GM19239 (cell line): ENCODE measurements at regions not wholly inside any gene's neighbourhood (a gene's known extent, or its start where the extent isn't known, plus 50 kb on each side); places are given as distances from the start of the nearest gene placed in this dataset.

Source experiments
- DNase-seq: peaks from one replicate; pipeline ENCODE4 v3.0.0; 2011; ENCODE audit warnings: low spot score; ENCODE audit not compliant: insufficient read length
- FAIRE-seq: peaks from 2 replicates; lab custom pipeline; 2011; peaks lifted over from hg19 to GRCh38; lab: Jason Lieb, UNC

GRCh38 chr14:84750763-84751554 lies 779.0 kb upstream of the FLRT2 start:
- FAIRE-seq (no peak), DNase-seq (no peak)

DNA sequence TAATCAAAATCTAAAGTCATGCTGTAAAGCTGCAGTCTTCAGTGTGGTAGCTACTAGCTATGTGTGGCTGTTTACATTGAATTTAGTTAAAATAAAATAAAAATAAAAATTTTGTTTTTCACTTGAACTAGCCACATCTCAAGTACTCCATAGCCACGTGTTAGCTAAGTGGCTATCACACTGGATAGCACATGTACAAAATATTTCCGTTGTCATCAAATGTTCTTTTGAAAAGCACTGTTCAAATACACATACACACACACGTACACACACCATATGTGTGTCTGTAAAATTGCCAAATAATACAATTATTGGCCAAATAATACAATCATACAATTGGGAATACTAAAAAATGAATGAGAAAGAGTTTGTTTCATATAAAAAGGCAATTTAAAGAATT lies 778.2 kb upstream of the FLRT2 start:
- DNase-seq (no peak), FAIRE-seq (no peak)

DNA sequence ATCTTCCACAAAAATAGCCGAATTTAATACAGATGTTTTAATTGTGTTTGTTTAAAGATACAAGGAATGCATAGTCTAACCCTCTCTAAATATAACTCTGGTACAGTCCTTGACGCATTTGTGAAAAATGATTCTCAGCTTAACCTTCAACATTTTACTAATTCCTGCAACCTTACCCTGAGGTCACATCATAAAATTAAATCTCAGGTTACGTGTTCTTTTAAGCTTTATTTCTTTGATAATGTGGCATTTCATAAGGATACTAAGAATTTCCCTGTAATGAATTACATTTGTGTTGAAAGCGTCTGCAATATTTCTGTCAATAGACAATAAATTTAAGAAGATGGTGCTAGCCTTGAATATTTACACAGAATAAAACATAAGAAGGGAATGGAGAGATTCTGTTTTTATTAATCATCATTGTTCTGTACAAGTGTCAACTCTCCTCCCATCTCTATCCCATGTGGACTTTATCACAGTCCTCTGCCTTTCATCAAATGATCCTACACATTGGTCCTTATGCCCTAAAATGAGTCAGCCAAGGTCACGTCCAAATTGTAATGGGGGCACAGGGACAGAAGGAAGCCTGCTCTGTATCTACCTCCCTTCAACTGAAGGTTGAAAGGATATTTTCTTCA lies 769.3 kb upstream of the FLRT2 start:
- FAIRE-seq: no peak
- DNase-seq: no peak

- FAIRE-seq: no peak
- DNase-seq: no peak
Measured at GRCh38 chr14:84767434-84767833, 762.5 kb upstream of the FLRT2 start.

- FAIRE-seq (no peak), DNase-seq (no peak)
Measured at GRCh38 chr14:84770030-84770429, 759.9 kb upstream of the FLRT2 start.

- no peak for FAIRE-seq
Measured at GRCh38 chr14:84777356-84777755, 752.6 kb upstream of the FLRT2 start.

DNA sequence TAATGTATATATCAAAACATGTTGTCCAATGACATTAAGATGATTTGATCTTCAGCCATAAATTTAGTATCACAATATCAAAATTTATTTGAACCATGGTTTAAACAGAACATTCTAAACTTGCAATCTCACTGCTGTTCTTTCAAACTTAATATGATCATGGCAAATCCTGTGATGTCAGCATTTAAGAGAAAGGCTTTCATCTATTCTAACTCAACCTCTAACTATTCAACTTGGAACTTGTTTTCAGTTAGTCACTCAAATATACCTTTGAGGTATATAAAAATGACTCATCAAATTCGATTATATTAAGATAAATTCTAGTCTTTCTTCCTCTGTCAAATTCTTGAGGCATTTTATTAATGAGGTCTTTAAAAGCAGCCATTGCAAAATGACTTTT lies 747.0 kb upstream of the FLRT2 start:
- no peak for DNase-seq
- no peak for FAIRE-seq

More at GRCh38 chr14:84777356-84777755, 752.6 kb upstream of the FLRT2 start:
- no peak for DNase-seq

- DNase-seq (no peak), FAIRE-seq (no peak)
Measured at GRCh38 chr14:84783511-84783910, 746.4 kb upstream of the FLRT2 start.

DNA sequence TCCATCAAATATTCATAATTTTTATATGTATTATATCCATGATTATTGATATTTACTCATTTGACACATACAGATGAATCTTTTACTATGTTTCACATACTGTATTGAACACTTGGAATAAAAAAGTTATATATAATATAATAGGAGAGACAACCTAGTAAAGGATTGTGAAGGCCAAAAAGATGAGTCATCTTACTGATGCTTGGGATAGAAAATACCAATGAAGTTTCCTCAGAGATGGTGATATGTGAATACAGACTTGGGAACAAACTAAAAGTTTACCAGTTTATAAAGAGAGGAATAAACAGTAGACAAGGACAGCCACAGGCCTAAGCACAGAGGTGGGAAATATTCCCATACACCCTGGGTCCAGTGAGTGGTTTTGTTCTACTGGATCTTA lies 743.9 kb upstream of the FLRT2 start:
- FAIRE-seq (no peak), DNase-seq (no peak)

DNA sequence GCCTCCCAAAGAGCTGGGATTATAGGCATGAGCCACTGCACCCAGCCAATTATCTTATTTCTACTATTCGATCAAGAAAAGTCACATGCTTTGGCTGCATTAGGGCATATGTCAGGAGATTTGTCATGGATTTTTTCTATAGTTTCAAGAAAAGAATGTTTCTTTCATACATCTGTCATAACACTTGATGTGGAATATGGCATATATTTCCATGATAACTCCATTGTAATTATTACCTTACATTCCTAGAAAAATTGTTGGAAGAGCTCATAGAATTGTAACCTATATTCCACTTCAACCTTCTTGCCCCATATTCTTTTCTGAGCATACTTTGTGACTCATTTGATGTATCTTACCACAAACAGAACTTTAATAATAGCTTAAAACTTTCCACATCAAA lies 740.9 kb upstream of the FLRT2 start:
- DNase-seq: no peak
- FAIRE-seq: no peak

GRCh38 chr14:84792722-84793410 lies 737.1 kb upstream of the FLRT2 start:
- DNase-seq (no peak), FAIRE-seq (no peak)

DNA sequence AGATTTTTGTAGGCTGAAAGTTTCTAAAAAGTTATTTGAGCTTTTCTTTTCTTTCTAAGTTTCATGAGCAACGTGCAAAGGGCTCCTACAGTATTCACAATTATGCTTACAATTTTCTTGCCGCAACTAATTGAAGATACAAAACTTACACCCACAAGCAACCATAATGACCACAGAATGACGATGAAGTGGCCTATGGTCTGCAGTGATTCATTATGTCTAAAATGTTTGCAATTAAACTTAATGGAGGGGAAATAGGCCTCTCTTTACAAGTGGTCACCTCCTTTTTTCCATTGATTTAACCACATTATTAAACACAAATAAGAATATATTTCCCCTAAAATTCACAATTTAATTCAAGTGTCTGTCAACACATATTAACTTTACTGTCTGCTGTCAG lies 732.6 kb upstream of the FLRT2 start:
- no peak for FAIRE-seq
- no peak for DNase-seq

GRCh38 chr14:84804468-84804867 lies 725.5 kb upstream of the FLRT2 start:
- DNase-seq (no peak), FAIRE-seq (no peak)

DNA sequence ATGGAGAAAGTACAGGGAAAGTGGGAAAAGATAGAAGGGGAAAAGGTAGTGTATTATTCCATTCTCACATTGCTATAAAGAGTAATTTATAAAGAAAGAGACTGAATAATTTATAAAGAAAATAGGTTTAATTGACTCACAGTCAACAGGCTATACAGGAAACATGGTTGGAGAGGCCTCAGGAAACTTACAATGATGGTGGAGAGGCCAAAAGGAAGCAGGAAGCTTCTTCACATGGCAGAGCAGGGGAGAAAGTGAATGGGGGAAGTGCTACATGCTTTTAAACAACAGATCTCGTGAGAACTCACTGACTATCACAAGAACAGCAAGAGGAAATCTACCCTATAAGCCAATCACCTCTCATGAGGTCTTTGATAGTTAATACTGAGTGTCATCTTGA lies 725.0 kb upstream of the FLRT2 start:
- DNase-seq (no peak), FAIRE-seq (no peak)

- no peak for DNase-seq
- no peak for FAIRE-seq
Measured at GRCh38 chr14:84806181-84806580, 723.8 kb upstream of the FLRT2 start.

DNA sequence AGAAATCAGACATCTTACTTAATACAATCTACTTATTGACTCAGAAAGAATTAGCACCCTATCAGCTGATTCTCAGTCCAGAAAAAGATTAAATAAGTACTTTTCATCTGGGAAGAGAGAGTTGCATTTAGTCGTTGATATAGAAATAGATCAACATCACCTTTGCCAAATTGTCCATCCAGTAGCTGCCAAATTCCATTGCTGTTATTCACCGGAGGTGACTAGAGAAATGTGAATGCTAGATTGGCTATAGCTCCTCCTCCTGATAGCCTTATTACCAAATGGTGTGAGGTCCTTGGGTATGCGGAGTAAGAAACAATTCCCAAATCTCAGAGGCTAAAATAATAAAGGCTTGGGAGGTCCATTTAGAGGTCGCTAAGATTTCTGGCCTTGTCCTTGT lies 723.3 kb upstream of the FLRT2 start:
- DNase-seq (no peak), FAIRE-seq (no peak)

DNA sequence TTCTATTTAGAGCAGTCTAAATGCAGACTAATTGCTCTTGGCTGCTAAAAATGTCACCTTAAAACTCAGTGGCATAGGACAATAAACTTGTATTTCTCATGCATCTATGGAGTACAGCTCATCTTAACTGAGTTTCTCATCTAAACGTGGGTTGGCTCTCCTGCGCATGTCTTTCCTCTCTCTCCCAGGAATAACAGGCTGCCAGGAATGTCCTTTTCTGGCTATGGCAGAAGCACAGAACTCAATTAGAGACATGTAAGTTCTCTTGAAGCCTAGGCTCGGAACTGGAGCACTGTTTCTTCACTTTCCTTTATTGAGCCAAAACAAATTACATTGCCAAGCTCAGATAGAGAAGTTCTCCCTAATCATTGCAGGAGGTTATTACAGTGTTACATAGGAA lies 722.3 kb upstream of the FLRT2 start:
- FAIRE-seq (no peak), DNase-seq (no peak)

DNA sequence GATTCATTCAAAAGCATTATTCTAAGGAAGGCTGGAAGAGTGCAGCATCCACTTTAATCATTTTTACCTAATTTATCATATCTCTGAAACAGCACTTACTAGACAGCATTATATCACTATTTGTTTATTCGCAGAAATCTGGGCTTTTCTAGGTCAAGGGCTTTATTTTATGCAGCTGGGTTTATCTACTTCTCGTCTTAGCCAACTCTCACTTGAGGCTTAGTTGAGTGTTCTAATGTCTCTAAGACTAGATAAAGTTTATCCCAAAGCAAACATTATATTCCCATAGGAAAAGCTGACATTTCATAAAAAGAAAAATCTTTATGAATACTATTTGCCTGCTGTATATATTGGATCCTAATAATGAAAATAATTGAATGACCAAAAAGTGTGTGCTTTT lies 720.8 kb upstream of the FLRT2 start:
- DNase-seq: no peak

GRCh38 chr14:84814391-84814790 lies 715.6 kb upstream of the FLRT2 start:
- no peak for DNase-seq
- no peak for FAIRE-seq

More for the DNA sequence above, 720.8 kb upstream of the FLRT2 start:
- no peak for FAIRE-seq

GRCh38 chr14:84819528-84819927 lies 710.4 kb upstream of the FLRT2 start:
- no peak for DNase-seq
- FAIRE-seq: no peak

DNA sequence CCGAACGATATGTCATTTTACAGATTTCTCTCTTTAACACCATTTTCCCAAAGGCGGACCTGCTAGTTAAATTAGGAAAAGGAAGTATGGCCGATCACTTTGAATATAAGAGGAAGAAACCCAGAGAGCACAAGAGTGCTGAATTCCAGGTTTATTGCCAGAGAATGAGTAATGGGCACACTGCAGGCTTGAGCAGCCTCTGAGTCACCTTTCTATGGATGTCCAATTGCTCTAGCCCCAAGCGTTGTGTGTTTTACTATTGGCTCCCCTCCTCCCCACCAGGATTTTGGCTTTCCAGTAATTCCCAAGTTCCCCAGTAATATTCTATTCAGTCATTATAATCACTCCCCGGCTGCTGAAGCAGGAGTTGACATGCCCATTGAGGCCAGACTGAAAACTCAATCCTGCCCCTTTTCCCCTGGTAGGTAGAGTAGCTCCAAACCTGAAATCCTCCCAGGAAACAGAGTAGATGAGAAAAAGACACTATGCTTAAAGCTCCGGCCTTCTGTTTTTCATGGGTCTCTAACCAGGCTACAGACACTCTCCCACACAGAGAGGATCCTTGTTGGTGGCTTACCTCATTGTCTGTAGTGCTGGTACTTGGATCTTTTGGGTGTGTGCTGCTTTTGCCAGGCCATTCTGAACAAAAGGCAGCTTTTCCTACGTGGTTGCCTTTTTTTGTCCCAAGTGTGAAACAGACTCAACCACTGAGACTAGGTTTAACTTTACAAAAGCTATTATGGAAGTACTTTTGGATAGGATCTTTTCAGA lies 704.3 kb upstream of the FLRT2 start:
- FAIRE-seq: no peak

More for the DNA sequence above, 704.3 kb upstream of the FLRT2 start:
- no peak for DNase-seq
